Endothelial cell (in vitro differentiated cells): ENCODE measurements at regions not wholly inside any gene's neighbourhood (a gene's known extent, or its start where the extent isn't known, plus 50 kb on each side); places are given as distances from the start of the nearest gene placed in this dataset.

Experiments used
- DNase-seq: peaks from one replicate; pipeline ENCODE4 v3.0.0; 2021; ENCODE audit warnings: low spot score
- H3K27ac Mint-ChIP-seq: one replicate; pipeline ENCODE4 v1.8.0; 2021; ENCODE audit warnings: mixed read lengths, inconsistent platforms; ENCODE audit not compliant: unreplicated experiment
- H3K27me3 Mint-ChIP-seq: one replicate; pipeline ENCODE4 v1.8.0; 2021; ENCODE audit warnings: mild to moderate bottlenecking, moderate library complexity, mixed read lengths, inconsistent platforms; ENCODE audit not compliant: unreplicated experiment
- H3K36me3 Mint-ChIP-seq: one replicate; pipeline ENCODE4 v1.8.0; 2021; ENCODE audit warnings: mild to moderate bottlenecking, low read depth, mixed read lengths, inconsistent platforms; ENCODE audit not compliant: unreplicated experiment
- H3K4me1 Mint-ChIP-seq: one replicate; pipeline ENCODE4 v1.8.0; 2021; ENCODE audit warnings: mild to moderate bottlenecking, mixed read lengths, inconsistent platforms; ENCODE audit not compliant: unreplicated experiment
- H3K4me3 Mint-ChIP-seq: one replicate; pipeline ENCODE4 v1.8.0; 2021; ENCODE audit warnings: mild to moderate bottlenecking, mixed read lengths, inconsistent platforms; ENCODE audit not compliant: unreplicated experiment
- H3K9me3 Mint-ChIP-seq: one replicate; pipeline ENCODE4 v1.8.0; 2021; ENCODE audit warnings: mixed read lengths, inconsistent platforms; ENCODE audit not compliant: unreplicated experiment
- TF ChIP-seq, protein P1 (sequence below): fragments of 200-600 bp; sonication (generic); IDR thresholded peaks from one replicate; pipeline ENCODE4 v1.5.0; 2021; ENCODE audit warnings: antibody characterized with exemption; ENCODE audit not compliant: unreplicated experiment

DNA sequence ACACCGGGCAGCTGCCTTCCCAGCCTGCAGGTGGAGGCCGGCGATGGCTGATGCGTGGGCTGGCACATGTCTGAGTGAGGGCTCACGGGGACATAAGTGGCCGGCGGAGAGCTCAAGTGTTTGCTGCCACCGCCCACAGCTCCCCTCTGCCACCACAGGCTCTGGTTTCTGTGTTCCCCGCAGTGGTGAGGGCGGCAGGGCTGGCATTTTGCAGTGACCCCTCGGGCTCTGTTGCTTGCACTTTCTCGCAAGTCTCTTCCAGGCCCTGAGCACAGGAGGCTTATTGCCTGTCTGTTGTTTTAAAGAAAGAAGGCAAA lies 271.0 kb upstream of the RTL1 start:
- no peak for DNase-seq
- TF ChIP-seq, protein P1, sequence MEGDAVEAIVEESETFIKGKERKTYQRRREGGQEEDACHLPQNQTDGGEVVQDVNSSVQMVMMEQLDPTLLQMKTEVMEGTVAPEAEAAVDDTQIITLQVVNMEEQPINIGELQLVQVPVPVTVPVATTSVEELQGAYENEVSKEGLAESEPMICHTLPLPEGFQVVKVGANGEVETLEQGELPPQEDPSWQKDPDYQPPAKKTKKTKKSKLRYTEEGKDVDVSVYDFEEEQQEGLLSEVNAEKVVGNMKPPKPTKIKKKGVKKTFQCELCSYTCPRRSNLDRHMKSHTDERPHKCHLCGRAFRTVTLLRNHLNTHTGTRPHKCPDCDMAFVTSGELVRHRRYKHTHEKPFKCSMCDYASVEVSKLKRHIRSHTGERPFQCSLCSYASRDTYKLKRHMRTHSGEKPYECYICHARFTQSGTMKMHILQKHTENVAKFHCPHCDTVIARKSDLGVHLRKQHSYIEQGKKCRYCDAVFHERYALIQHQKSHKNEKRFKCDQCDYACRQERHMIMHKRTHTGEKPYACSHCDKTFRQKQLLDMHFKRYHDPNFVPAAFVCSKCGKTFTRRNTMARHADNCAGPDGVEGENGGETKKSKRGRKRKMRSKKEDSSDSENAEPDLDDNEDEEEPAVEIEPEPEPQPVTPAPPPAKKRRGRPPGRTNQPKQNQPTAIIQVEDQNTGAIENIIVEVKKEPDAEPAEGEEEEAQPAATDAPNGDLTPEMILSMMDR, result no peak
- Mint-ChIP-seq H3K36me3 (peaks cover 9% of the 10 kb centered on the region), H3K27me3 (peaks cover 7% of the 10 kb centered on the region), H3K4me1 (no peaks in the 10 kb centered on the region), H3K4me3 (no peak overlapping the region), H3K27ac (no peak overlapping the region), H3K9me3 (peaks cover 10% of the 10 kb centered on the region)

DNA sequence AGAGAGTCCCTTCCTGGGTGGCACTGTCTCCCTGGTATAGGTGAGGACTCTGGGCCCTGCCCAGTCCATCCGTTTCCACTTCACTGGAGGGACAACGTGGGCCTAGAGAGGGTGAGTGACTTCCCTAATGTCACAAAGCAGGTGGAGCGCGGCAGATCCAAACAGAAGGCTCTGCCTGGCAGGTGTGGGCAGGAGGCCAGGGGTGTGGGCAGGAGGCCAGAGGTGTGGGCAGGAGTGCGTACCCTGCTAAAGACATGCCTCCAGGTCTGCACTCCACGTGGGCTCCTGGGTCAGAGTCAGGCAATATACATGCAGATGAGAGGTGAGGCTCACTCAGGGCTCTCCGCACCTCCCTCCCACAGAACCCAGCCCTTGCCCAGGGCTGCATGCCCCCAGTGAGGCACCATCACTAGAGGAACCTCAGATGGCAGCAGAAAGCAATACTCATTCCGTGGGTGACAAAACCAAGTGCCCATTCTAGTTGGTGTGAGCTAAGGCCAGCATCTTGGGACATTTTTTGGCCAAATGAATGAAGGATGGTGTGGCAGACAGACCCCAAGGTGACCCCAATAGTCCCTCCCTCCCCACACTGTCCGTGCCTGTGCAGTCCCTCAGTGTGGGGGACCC lies 271.6 kb upstream of the RTL1 start:
- Mint-ChIP-seq H3K4me3 (no peak overlapping the region), H3K4me1 (no peaks in the 10 kb centered on the region), H3K9me3 (peaks cover 10% of the 10 kb centered on the region), H3K27ac (no peak overlapping the region), H3K27me3 (peaks cover 8% of the 10 kb centered on the region), H3K36me3 (peaks cover 9% of the 10 kb centered on the region)
- TF ChIP-seq, protein P1, result no peak
- no peak for DNase-seq

DNA sequence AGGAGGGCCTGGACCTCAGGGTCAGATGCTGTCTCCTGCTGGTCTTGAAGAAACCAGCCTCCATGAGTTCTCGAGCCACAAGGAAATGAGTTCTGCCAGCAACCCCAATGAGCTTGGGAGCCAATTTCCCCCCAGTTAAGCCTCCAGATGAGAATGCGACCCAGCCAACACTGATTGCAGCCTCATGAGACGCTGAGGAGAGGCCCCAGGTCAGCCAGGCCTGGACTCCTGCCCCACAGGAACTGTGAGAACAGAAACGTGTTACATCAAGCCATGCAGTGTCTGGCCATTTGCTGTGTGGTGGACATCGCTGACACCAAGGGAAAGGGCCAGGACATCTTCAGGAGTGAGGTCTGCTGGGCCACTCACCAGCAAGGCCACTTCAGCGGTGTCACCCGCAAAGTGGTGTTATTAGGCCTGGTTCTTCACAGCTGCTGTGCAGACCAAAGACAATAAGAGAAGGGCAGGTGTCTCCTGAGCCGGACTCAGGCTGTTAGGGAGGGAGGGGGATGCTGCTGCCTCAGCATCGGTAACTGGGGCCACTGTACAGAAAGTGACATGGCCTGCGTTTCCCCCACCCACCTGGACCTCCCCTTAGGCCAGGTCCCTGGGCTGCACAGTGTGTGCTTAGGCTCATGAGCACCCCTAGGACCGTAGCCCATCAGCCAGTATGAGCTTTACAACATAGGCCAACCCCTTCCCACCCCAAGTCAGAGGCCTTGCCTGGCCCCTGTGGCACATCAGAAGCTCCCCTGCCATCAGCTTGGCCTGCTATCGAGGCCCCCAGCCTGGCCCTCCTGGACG lies 272.4 kb upstream of the RTL1 start:
- TF ChIP-seq, protein P1, result no peak
- DNase-seq, result no peak
- peaks cover 9% of the 10 kb centered on the region for H3K27me3 Mint-ChIP-seq
- H3K27ac Mint-ChIP-seq, result no peak overlapping the region
- peaks cover 9% of the 10 kb centered on the region for H3K36me3 Mint-ChIP-seq
- H3K9me3 Mint-ChIP-seq, result peaks cover 9% of the 10 kb centered on the region
- H3K4me3 Mint-ChIP-seq, result no peak overlapping the region
- H3K4me1 Mint-ChIP-seq, result no peaks in the 10 kb centered on the region

DNA sequence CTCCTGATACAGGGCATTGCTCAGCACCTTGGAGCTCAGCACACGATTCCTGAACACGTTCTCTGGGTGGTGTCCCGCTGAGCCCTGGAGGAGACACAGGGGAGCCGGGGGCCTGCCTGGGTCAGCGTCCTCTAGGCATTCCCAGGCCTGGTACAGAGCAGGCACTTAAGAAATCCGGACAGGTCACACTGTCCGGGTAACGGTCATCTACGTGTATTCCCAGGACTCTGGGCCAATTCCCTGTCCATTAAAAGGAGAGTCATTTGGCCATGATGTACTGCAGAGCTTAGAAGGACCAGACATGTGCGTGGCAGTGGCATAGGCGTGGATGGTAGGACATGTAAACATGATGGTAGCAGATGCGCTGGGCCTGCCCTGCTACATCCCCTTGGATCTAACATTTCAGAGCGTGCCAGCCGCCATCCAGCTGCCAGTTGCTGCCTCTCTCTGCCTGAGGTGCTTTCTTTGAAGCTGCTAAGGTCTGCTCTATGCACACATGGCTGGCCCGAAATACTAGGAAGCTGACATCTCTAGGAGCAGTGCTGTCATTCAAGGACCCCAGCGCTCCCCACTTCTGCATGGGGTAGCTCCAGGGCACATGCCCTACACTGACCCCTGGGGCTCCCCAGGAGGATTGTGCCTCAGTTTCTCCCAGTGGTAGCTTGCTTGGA lies 273.1 kb upstream of the RTL1 start:
- no peak for DNase-seq
- H3K9me3 Mint-ChIP-seq, result peaks cover 5% of the 10 kb centered on the region
- peaks cover 9% of the 10 kb centered on the region for H3K27me3 Mint-ChIP-seq
- H3K4me3 Mint-ChIP-seq, result no peak overlapping the region
- no peak overlapping the region for H3K27ac Mint-ChIP-seq
- TF ChIP-seq, protein P1, result no peak
- no peaks in the 10 kb centered on the region for H3K4me1 Mint-ChIP-seq
- H3K36me3 Mint-ChIP-seq, result peaks cover 9% of the 10 kb centered on the region
